HG03175 (cell line): ENCODE measurements at regions not wholly inside any gene's neighbourhood (a gene's known extent, or its start where the extent isn't known, plus 50 kb on each side); places are given as distances from the start of the nearest gene placed in this dataset.

ENCODE experiments used
- ATAC-seq: cut with Tn5 transposase; IDR thresholded peaks from one replicate; pipeline ENCODE4 v1.9.1; 2021; ENCODE audit warnings: mild to moderate bottlenecking, moderate library complexity; ENCODE audit not compliant: unreplicated experiment

- no peak for ATAC-seq
Observed at GRCh38 chrX:20527558-20528011, 260.9 kb upstream of the RPS6KA3 start.

- ATAC-seq: no peak
Observed at GRCh38 chrX:20527041-20527440, 260.3 kb upstream of the RPS6KA3 start.

GRCh38 chrX:20523626-20524312 lies 257.1 kb upstream of the RPS6KA3 start:
- ATAC-seq: no peak

- no peak for ATAC-seq
Observed at GRCh38 chrX:20522420-20522819, 255.7 kb upstream of the RPS6KA3 start.

GRCh38 chrX:20521222-20521621 lies 254.5 kb upstream of the RPS6KA3 start:
- ATAC-seq: no peak

- ATAC-seq: no peak
Observed at GRCh38 chrX:20519826-20520225, 253.1 kb upstream of the RPS6KA3 start.

- ATAC-seq: no peak
Observed at GRCh38 chrX:20519146-20519545, 252.4 kb upstream of the RPS6KA3 start.

- ATAC-seq: no peak
Observed at GRCh38 chrX:20517565-20517964, 250.9 kb upstream of the RPS6KA3 start.

- peak; percentile 99 for ATAC-seq
Observed at GRCh38 chrX:20515841-20516461, 249.2 kb upstream of the RPS6KA3 start.

GRCh38 chrX:20514358-20514757 lies 247.6 kb upstream of the RPS6KA3 start:
- no peak for ATAC-seq

- no peak for ATAC-seq
Observed at GRCh38 chrX:20513185-20513584, 246.5 kb upstream of the RPS6KA3 start.

GRCh38 chrX:20511792-20512191 lies 245.1 kb upstream of the RPS6KA3 start:
- ATAC-seq: no peak

GRCh38 chrX:20507901-20508620 lies 241.4 kb upstream of the RPS6KA3 start:
- no peak for ATAC-seq

- peak; percentile 52 for ATAC-seq
Observed at GRCh38 chrX:20506739-20507138, 240.0 kb upstream of the RPS6KA3 start.

GRCh38 chrX:20500949-20501348 lies 234.2 kb upstream of the RPS6KA3 start:
- ATAC-seq: no peak

- peak; percentile 56 for ATAC-seq
Observed at GRCh38 chrX:20500171-20500865, 233.6 kb upstream of the RPS6KA3 start.

- no peak for ATAC-seq
Observed at GRCh38 chrX:20499763-20500162, 233.1 kb upstream of the RPS6KA3 start.

- ATAC-seq: no peak
Observed at GRCh38 chrX:20498851-20499635, 232.3 kb upstream of the RPS6KA3 start.

GRCh38 chrX:20495575-20495974 lies 228.9 kb upstream of the RPS6KA3 start:
- ATAC-seq: no peak

- no peak for ATAC-seq
Observed at GRCh38 chrX:20488473-20488872, 221.8 kb upstream of the RPS6KA3 start.

GRCh38 chrX:20487227-20487626 lies 220.5 kb upstream of the RPS6KA3 start:
- no peak for ATAC-seq
